ENCODE measurements at regions not wholly inside any gene's neighbourhood (a gene's known extent, or its start where the extent isn't known, plus 50 kb on each side); places are given as distances from the start of the nearest gene placed in this dataset.
A peak's percentile ranks its signal among the peaks of the same experiment; 100 is the strongest.

DNA sequence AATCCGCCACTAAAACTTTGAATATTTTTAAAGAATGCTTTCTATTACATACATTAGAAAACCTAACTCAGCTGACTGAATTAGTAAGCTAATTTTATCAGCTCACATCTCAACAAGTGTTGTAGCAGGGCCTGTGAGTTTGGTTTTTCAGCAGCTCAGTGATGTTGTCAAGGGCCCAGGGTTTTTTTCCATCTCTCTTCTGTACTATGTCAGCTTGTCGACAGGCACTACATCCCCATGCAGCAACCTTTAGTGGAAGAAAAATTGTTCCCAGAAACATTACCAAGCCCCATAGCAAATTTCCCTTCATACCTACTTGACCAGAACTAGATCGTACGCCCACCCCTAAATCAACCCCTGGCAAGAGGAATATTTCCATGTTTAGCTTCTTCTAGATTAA is 170.3 kb upstream of the TNFAIP3 start:
- peaks cover 0 to under 1% of the 10 kb centered on the region in 2 donors for H3K4me1 ChIP-seq (ENCODE audit: control insufficient read depth in 1 of 2, insufficient read depth in 2 of 2, low read length in 2 of 2)
- DNase-seq, result no peak
- intact Hi-C loops (cut with DNase I), result no loop called here
- no peak for ATAC-seq (ENCODE audit: low FRiP score)
- no peaks in the 10 kb centered on the region for H3K27me3 ChIP-seq (ENCODE audit: control insufficient read depth in 1 of 2, insufficient read depth in 2 of 2, low read length in 1 of 2)
- H3K4me3 ChIP-seq (ENCODE audit: low read length in 2 of 2), result no peak overlapping the region
- H3K27ac ChIP-seq (ENCODE audit: low read depth in 1 of 2, low read length in 2 of 2), result no peak overlapping the region
- no peaks in the 10 kb centered on the region for H3K9me3 ChIP-seq (ENCODE audit: control insufficient read depth, low read length)
- H3K36me3 ChIP-seq (ENCODE audit: control insufficient read depth in 1 of 2, insufficient read depth in 2 of 2, low read length in 1 of 2), result no peaks in the 10 kb centered on the region
- WGBS, 2 donors, result 77 to 81% methylated on average over 4 of the region's 4 CpGs

DNA sequence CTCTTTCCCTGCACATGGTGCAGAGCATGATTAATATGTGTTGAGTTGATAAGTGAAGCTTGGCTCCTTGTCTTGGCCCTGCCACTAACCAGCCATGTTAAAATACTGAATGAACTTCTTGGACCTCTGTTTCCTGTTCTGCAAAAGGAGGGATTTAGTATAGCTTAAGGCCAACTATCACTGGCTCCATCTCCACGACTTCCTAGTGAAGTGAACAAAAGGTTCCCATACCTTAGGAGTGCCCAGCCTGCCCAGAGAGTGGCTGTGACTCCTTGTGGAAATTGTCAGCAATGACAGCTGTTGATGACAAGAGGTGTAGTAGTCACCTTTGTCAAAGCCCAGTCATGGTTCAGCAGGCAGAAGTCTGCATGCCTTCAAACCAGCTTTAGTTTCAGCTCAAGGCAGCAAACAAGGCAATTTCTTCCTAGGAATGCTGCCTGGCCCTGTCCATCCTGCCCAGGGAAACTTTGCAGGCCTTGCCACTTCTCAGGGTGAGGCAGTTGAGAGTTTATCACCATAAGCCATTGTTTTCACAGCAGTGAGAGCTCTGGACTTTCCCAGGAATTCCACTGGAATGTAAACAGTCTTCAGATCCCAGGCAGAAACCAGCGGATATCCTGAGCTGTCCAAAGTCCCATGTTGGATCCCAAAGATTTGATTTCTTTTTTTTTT is 169.7 kb upstream of the TNFAIP3 start:
- Histone ChIP-seq H3K4me3 (ENCODE audit: low read length in 2 of 2) (no peak overlapping the region), H3K27ac (ENCODE audit: low read depth in 1 of 2, low read length in 2 of 2) (no peak overlapping the region), H3K27me3 (ENCODE audit: control insufficient read depth in 1 of 2, insufficient read depth in 2 of 2, low read length in 1 of 2) (no peaks in the 10 kb centered on the region), H3K9me3 (ENCODE audit: control insufficient read depth, low read length) (no peaks in the 10 kb centered on the region), H3K36me3 (ENCODE audit: control insufficient read depth in 1 of 2, insufficient read depth in 2 of 2, low read length in 1 of 2) (no peaks in the 10 kb centered on the region), H3K4me1 (ENCODE audit: control insufficient read depth in 1 of 2, insufficient read depth in 2 of 2, low read length in 2 of 2) (peaks cover 0 to 6% of the 10 kb centered on the region in 2 donors)
- no peak for DNase-seq
- ATAC-seq (ENCODE audit: low FRiP score), result no peak
- intact Hi-C loops (cut with DNase I), result no loop called here
- 19 to 21% methylated on average over 2 of the region's 2 CpGs for WGBS, 2 donors

DNA sequence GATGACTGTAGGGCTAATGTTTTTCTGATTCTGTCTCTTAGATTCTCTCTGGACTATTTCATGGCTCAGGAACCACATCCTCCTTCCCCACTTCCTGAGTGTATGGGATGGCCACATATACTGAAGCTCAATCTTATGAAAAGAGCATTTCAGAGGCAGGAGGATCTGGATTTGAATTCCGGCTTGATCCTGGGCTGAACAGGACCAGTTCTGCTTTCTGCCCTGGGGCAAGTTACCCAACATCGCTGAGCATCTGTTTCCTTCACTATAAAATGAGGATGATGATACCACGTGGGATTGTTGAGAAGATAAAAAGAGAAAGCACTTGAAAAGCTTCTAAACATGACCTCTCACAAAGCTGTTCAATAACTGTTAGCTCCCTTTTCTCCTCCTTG is 168.4 kb upstream of the TNFAIP3 start:
- Histone ChIP-seq H3K4me1 (ENCODE audit: control insufficient read depth in 1 of 2, insufficient read depth in 2 of 2, low read length in 2 of 2) (peaks cover 0 to 6% of the 10 kb centered on the region in 2 donors), H3K36me3 (ENCODE audit: control insufficient read depth in 1 of 2, insufficient read depth in 2 of 2, low read length in 1 of 2) (no peaks in the 10 kb centered on the region), H3K27ac (ENCODE audit: low read depth in 1 of 2, low read length in 2 of 2) (no peak overlapping the region), H3K9me3 (ENCODE audit: control insufficient read depth, low read length) (no peaks in the 10 kb centered on the region), H3K27me3 (ENCODE audit: control insufficient read depth in 1 of 2, insufficient read depth in 2 of 2, low read length in 1 of 2) (no peaks in the 10 kb centered on the region), H3K4me3 (ENCODE audit: low read length in 2 of 2) (no peak overlapping the region)
- WGBS, 2 donors, result 91 to 93% methylated on average over 3 of the region's 3 CpGs
- ATAC-seq (ENCODE audit: low FRiP score), result no peak
- peak in 1 of 2 donors; percentile 76 for DNase-seq
- intact Hi-C loops (cut with DNase I), result no loop called here

DNA sequence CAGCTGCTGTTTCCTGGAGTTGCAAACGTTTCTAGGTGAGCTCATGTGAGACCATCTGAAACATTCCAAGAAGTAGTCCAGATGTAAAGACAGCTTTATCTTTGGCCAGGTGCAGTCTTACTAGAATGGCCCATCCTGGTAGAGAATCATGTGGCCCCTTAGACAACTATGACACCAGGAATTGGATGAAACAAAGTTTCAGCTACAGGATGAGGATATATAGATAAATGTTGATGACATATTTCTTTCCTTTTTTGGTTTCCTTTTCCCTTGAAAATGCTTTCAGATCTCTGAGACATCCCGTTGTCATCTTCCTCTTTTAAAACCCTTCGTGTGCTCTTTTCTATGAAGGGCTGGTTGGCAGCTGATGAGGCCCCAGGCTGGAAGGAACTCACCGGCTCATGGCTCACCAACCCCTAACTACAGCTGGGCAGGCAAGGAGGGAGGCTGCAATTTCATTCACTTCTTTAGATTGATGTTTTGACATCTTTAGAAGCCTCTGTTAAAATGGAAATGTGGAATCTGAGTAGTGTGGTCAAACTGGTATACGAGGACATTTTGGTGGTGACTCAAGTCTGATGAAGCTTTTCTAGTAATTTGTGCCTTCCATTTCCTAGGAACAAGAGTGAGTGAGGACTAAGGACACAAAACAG is 167.9 kb upstream of the TNFAIP3 start:
- intact Hi-C loops (cut with DNase I), result no loop called here
- H3K36me3 ChIP-seq (ENCODE audit: control insufficient read depth in 1 of 2, insufficient read depth in 2 of 2, low read length in 1 of 2), result no peaks in the 10 kb centered on the region
- H3K27ac ChIP-seq (ENCODE audit: low read depth in 1 of 2, low read length in 2 of 2), result no peak overlapping the region
- peaks cover 0 to 6% of the 10 kb centered on the region in 2 donors for H3K4me1 ChIP-seq (ENCODE audit: control insufficient read depth in 1 of 2, insufficient read depth in 2 of 2, low read length in 2 of 2)
- DNase-seq (peak in 1 of 2 donors; percentile 69), ATAC-seq (ENCODE audit: low FRiP score) (no peak)
- WGBS, 2 donors, result 81 to 82% methylated on average over 5 of the region's 5 CpGs
- H3K27me3 ChIP-seq (ENCODE audit: control insufficient read depth in 1 of 2, insufficient read depth in 2 of 2, low read length in 1 of 2), result no peaks in the 10 kb centered on the region
- H3K4me3 ChIP-seq (ENCODE audit: low read length in 2 of 2), result no peak overlapping the region
- no peaks in the 10 kb centered on the region for H3K9me3 ChIP-seq (ENCODE audit: control insufficient read depth, low read length)

DNA sequence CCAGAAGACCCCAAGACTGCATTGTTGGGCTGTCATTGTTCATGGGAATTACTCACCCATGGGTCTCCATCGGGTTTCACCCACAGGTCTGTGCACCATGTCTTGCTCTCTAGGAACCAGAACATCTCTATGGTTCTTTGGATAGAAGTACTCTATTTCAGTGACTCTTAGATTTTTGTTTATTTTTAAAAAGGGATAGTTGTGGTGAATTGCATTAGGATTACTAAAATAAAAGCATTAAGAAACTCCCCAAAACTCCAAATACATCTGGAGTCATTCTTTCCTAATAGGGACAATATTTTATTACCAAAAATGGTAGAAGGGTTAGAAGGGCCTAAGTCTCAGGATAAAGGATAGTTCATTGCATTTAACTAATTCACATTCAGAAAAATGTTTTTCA is 166.9 kb upstream of the TNFAIP3 start:
- H3K27ac ChIP-seq (ENCODE audit: low read depth in 1 of 2, low read length in 2 of 2), result no peak overlapping the region
- intact Hi-C loops (cut with DNase I), result loop anchor here (10.0 kb wide), 1 partner anchor 275 kb away; no protein-coding TSS in a partner anchor
- WGBS, 2 donors, result 90 to 100% methylated on average over 1 of the region's 1 CpG

DNA sequence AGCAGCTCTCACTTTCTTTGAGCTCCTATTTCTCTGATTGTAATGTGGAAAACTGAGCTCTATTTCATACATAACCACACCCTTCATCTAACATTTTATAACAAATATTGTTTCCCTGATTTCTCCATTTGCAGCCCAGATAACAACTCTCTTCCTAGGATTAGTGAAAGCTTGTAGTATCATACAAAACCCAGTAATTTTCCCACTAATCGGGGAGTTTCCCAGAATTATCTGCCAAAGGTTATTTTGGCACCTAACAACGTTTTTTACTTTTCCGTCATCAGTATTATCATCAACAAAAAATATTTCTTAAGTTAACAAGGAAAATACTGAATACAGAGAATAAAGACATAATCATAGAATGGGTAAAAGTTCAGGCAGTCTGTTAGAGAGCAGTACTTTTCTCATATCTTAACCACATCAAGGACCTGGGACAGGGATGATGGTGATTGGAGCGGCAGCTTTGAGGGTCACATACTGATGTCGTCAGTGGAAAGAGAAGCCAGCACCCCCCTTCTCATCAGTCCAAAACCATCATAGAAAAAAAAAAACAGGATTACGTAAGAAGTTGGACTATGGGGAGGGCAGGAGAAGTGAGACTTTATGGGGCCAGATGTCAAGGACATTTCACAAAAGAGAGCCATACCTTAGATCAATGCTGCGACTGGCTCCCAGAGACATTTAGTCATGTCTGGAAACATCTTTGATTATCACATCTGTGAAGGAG is 166.1 kb upstream of the TNFAIP3 start:
- no peaks in the 10 kb centered on the region for H3K36me3 ChIP-seq (ENCODE audit: control insufficient read depth in 1 of 2, insufficient read depth in 2 of 2, low read length in 1 of 2)
- peaks cover 0 to 6% of the 10 kb centered on the region in 2 donors for H3K4me1 ChIP-seq (ENCODE audit: control insufficient read depth in 1 of 2, insufficient read depth in 2 of 2, low read length in 2 of 2)
- 22 to 37% methylated on average over 7 of the region's 7 CpGs for WGBS, 2 donors
- H3K4me3 ChIP-seq (ENCODE audit: low read length in 2 of 2), result no peak overlapping the region
- H3K27ac ChIP-seq (ENCODE audit: low read depth in 1 of 2, low read length in 2 of 2), result no peak overlapping the region
- DNase-seq (no peak), ATAC-seq (ENCODE audit: low FRiP score) (peak; percentile 66)
- intact Hi-C loops (cut with DNase I), result loop anchor here (10.0 kb wide), 1 partner anchor 274 kb away; no protein-coding TSS in a partner anchor
- H3K9me3 ChIP-seq (ENCODE audit: control insufficient read depth, low read length), result no peaks in the 10 kb centered on the region
- H3K27me3 ChIP-seq (ENCODE audit: control insufficient read depth in 1 of 2, insufficient read depth in 2 of 2, low read length in 1 of 2), result no peaks in the 10 kb centered on the region

More for the DNA sequence above, 166.9 kb upstream of the TNFAIP3 start:
- DNase-seq, result no peak
- no peak overlapping the region for H3K4me3 ChIP-seq (ENCODE audit: low read length in 2 of 2)
- ATAC-seq (ENCODE audit: low FRiP score), result no peak
- H3K27me3 ChIP-seq (ENCODE audit: control insufficient read depth in 1 of 2, insufficient read depth in 2 of 2, low read length in 1 of 2), result no peaks in the 10 kb centered on the region
- no peaks in the 10 kb centered on the region for H3K9me3 ChIP-seq (ENCODE audit: control insufficient read depth, low read length)
- H3K36me3 ChIP-seq (ENCODE audit: control insufficient read depth in 1 of 2, insufficient read depth in 2 of 2, low read length in 1 of 2), result no peaks in the 10 kb centered on the region
- peaks cover 0 to 6% of the 10 kb centered on the region in 2 donors for H3K4me1 ChIP-seq (ENCODE audit: control insufficient read depth in 1 of 2, insufficient read depth in 2 of 2, low read length in 2 of 2)

DNA sequence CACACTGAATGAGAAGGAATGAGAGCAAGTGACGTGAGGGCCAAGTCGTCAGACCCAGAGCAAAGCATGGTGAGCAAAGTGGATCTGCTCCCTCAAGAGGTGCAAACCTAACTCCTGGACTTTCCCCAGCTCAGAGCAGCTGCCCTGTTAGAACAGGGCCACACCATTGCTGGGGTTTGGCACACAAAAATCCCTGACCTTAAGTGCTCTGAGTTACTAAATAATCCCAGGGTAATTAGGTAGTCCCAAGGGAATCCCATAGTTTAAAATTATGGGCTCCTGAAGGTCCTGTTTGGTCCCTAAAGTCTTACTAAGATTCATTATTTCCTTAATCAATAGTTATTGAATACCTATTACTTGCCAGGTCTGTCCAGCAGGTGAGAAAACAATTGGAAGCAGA is 165.1 kb upstream of the TNFAIP3 start:
- intact Hi-C loops (cut with DNase I), result loop anchor here (10.0 kb wide), 1 partner anchor 273 kb away; no protein-coding TSS in a partner anchor
- Histone ChIP-seq H3K9me3 (ENCODE audit: control insufficient read depth, low read length) (no peaks in the 10 kb centered on the region), H3K4me1 (ENCODE audit: control insufficient read depth in 1 of 2, insufficient read depth in 2 of 2, low read length in 2 of 2) (peaks cover 0 to 6% of the 10 kb centered on the region in 2 donors), H3K27ac (ENCODE audit: low read depth in 1 of 2, low read length in 2 of 2) (no peak overlapping the region), H3K27me3 (ENCODE audit: control insufficient read depth in 1 of 2, insufficient read depth in 2 of 2, low read length in 1 of 2) (no peaks in the 10 kb centered on the region), H3K4me3 (ENCODE audit: low read length in 2 of 2) (no peak overlapping the region), H3K36me3 (ENCODE audit: control insufficient read depth in 1 of 2, insufficient read depth in 2 of 2, low read length in 1 of 2) (no peaks in the 10 kb centered on the region)
- WGBS, 2 donors, result 90 to 93% methylated on average over 2 of the region's 2 CpGs
- ATAC-seq (ENCODE audit: low FRiP score), result no peak
- no peak for DNase-seq

DNA sequence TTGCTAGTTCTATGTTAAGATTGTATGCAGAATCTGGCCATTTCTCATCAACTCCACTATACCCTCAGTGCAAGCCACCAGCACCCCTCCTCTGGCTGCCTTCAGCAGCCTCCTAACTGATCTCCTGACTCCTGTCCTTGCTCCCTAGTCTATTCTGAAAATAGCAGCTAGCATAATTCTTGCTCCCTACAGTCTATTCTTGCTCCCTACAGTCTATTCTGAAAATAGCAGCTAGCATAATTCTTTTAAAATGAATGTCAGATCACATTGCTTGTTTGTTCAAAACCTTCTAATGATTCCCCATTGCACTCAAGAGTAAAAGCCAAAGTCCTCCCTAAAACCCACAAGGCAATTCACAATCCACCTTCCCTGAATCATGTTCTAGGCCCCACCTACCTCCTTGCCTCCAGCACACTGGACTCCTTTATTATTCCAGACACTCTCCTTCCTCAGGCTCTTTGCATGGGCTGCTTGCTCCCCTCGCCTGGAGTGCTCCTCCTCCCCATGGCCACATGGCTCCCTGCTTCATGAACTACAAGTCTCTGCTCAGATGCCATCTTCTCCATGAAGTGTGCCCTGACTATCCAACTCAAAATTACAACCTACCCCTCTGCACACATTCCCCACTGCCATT is 164.2 kb upstream of the TNFAIP3 start:
- Histone ChIP-seq H3K27me3 (ENCODE audit: control insufficient read depth in 1 of 2, insufficient read depth in 2 of 2, low read length in 1 of 2) (no peaks in the 10 kb centered on the region), H3K4me1 (ENCODE audit: control insufficient read depth in 1 of 2, insufficient read depth in 2 of 2, low read length in 2 of 2) (peaks cover 0 to 6% of the 10 kb centered on the region in 2 donors), H3K27ac (ENCODE audit: low read depth in 1 of 2, low read length in 2 of 2) (no peak overlapping the region), H3K36me3 (ENCODE audit: control insufficient read depth in 1 of 2, insufficient read depth in 2 of 2, low read length in 1 of 2) (no peaks in the 10 kb centered on the region), H3K9me3 (ENCODE audit: control insufficient read depth, low read length) (no peaks in the 10 kb centered on the region), H3K4me3 (ENCODE audit: low read length in 2 of 2) (no peak overlapping the region)
- no peak for ATAC-seq (ENCODE audit: low FRiP score)
- no peak for DNase-seq
- intact Hi-C loops (cut with DNase I), result loop anchor here (10.0 kb wide), 1 partner anchor 272 kb away; no protein-coding TSS in a partner anchor
- 77 to 88% methylated on average over 1 of the region's 1 CpG for WGBS, 2 donors

Data from aorta (tissue), 5 donors.